SJCRH30 (cell line): ENCODE measurements at regions not wholly inside any gene's neighbourhood (a gene's known extent, or its start where the extent isn't known, plus 50 kb on each side); places are given as distances from the start of the nearest gene placed in this dataset.

Experiments
- DNase-seq, 2 experiments: peaks; one replicate each; pipeline ENCODE4 v3.0.0-alpha.2; 2015 to 2020
- H3K27ac ChIP-seq: fragments of 250-450 bp; sonication (Bioruptor Pico); 2 replicates; pipeline ENCODE4 v1.5.1; 2020; ENCODE audit warnings: mild to moderate bottlenecking, moderate library complexity
- H3K27me3 ChIP-seq: fragments of 250-450 bp; sonication (Bioruptor Pico); 2 replicates; pipeline ENCODE4 v1.5.1; 2020; ENCODE audit warnings: mild to moderate bottlenecking, moderate library complexity
- H3K36me3 ChIP-seq: fragments of 250-450 bp; sonication (Bioruptor Pico); 2 replicates; pipeline ENCODE4 v1.5.1; 2020; ENCODE audit warnings: mild to moderate bottlenecking, moderate library complexity
- H3K4me1 ChIP-seq: fragments of 250-450 bp; sonication (Bioruptor Pico); 2 replicates; pipeline ENCODE4 v1.5.1; 2020; ENCODE audit warnings: mild to moderate bottlenecking, moderate library complexity
- H3K4me3 ChIP-seq: fragments of 250-450 bp; sonication (Bioruptor Pico); 2 replicates; pipeline ENCODE4 v1.5.1; 2020; ENCODE audit warnings: mild to moderate bottlenecking, moderate library complexity
- H3K9me3 ChIP-seq: fragments of 250-450 bp; sonication (Bioruptor Pico); replicated peaks from 2 replicates; pipeline ENCODE4 v1.5.1; 2020; ENCODE audit warnings: mild to moderate bottlenecking, moderate library complexity

DNA sequence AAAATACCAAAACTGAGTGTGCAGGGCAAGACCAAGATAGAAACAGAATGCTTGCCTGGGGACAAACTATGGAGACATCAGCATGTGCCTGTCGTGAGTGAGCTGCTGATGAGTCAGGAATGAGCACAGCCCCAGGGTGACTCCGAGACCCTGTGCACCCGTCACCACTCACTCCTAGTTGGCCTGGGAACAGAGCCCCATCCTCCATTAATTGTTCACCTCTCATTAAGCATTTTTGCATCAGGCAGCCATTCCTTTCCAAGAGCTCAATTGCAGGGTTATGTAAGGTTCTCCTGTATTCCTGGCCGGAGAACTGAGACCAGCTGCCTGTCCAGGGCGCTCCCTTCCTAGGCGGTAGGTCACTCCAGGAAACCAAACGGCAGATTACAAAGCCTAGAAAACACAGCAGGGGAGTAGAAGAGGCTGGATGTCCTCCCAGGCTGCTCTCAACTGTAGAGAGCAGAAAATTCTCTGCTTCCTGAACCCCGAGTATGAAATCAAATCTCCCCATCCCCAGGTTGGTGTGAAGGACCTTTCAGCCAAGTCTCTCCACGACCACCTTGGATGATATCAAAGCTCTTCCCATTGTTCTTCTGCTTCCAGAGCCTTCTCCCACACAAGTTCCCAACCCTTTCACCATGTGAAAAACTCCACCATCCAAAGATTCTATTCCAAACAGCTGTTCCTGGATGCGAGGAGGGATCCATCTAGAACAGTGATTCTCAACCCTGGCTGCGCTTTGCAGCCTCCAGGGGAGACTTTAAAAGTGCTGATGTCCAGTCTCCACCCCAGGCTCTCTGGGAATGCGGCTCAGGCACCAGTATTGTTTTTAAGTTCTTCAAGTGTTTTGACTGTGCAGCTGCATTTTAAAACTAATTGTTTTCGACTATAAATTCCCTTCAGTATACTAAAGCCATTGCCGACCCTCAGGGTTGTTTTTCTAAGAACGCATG, 532.6 kb upstream of the JARID2 start:
- no peak overlapping the region for H3K27ac ChIP-seq
- no peak overlapping the region for H3K4me3 ChIP-seq
- no peak for DNase-seq
- H3K9me3 ChIP-seq, result no peaks in the 10 kb centered on the region
- no peaks in the 10 kb centered on the region for H3K36me3 ChIP-seq
- H3K27me3 ChIP-seq, result no peaks in the 10 kb centered on the region
- H3K4me1 ChIP-seq, result no peaks in the 10 kb centered on the region

DNA sequence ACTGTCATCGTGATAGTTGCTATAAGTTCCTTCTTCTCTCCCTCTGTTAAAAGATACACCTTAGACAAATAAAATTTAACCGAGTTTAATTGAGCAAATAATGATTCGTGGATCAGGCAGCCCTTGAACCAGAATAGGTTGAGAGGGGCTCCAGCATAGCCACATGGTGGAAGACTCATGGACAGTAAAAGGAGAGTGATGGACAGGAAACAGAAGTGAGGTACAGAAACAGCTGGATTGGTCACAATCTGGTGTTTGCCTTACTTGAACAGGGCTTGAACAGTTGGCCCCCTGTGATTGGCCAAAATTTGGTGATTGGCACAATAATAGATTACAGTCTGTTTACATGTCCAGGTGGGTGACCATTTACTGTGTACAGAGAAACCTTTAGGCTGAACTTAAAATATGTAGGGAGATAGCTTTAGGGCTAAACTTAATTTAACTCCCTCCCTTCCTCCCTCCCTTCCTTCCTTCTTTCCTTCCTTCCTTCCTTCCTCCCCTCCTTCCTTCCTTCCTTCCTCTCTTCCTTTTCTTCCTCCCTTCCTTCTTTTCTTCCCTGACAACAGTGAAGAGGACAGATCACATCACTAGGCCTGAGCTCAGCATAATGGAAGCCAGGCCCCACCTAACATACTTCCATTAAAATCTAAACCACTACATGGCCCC, 531.8 kb upstream of the JARID2 start:
- H3K36me3 ChIP-seq, result no peaks in the 10 kb centered on the region
- no peaks in the 10 kb centered on the region for H3K4me1 ChIP-seq
- H3K4me3 ChIP-seq, result no peak overlapping the region
- no peaks in the 10 kb centered on the region for H3K27me3 ChIP-seq
- DNase-seq, result no peak
- H3K27ac ChIP-seq, result no peak overlapping the region
- no peaks in the 10 kb centered on the region for H3K9me3 ChIP-seq

DNA sequence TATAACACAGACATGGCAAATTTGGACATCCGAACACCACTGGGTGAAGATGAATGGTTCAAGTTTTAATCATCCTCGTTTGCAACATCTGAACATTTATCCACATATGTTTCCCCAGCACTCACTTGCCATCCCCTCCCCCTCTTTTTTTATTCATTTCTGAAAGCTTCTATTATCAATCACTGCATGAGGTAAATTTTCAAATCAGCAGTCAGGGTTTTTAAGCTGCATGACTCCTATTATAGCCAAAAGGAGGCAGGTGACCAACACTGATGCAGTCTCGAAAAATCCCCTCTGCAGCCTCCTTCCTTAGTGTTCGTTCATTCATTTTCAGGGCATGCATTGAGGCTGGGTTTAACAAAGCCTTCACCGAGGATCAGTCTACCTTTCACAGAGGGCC, 530.8 kb upstream of the JARID2 start:
- Histone ChIP-seq H3K9me3 (no peaks in the 10 kb centered on the region), H3K27me3 (no peaks in the 10 kb centered on the region)
- DNase-seq, result no peak

DNA sequence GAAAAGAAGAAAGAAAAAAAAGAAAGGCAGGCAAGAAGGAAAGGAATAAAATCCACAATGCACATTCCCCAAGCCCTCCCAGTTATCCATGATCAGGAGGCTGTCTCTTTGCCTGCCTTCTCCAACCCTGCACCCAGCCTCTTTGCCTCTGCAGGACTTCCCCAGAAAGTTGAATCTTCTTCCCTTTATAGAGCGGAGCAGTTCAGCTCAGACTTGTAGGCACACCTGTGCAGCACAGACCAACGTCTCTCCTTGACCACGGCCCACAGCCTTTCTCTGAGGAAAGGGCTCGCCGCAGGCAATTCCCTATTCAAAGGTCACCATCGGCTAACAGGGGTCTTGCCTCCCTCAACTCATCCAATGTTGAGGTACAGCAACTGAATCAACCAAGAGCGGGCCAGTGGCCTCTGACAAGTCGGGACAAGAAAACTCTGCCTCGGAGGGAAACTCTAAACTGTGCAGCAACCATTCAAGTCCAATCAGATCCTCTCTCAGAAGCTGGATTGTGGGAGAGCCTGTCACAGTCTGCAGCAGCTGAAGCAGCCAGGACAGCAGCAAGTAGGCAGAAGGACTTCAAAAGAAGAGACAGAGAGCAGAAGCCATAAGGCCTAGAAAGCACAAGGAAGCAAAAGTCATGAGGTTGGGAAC, 529.2 kb upstream of the JARID2 start:
- Histone ChIP-seq H3K36me3 (no peaks in the 10 kb centered on the region), H3K4me1 (no peaks in the 10 kb centered on the region), H3K27ac (no peak overlapping the region), H3K27me3 (no peaks in the 10 kb centered on the region), H3K4me3 (no peak overlapping the region), H3K9me3 (no peaks in the 10 kb centered on the region)
- no peak for DNase-seq

More for the DNA sequence above, 530.8 kb upstream of the JARID2 start:
- H3K36me3 ChIP-seq, result no peaks in the 10 kb centered on the region
- H3K4me3 ChIP-seq, result no peak overlapping the region
- no peaks in the 10 kb centered on the region for H3K4me1 ChIP-seq
- H3K27ac ChIP-seq, result no peak overlapping the region

DNA sequence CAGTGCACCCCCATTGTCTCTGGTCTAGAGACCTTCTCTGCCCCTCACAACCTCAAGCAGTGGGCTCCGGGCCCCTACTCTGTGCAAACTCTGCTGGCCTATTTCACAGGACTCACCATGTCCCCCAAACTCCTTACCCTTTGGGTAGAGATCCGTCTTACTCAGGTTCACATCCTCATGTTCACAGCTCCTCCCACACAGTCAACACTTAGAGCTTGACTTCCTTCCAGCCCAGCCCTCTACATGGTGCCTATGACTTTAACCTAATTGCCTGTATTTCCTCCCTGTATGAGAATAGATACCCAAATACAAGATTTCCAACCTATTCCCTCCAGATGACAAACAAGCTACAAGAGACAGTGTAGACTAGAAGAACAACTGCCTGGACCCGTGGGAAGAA, 528.6 kb upstream of the JARID2 start:
- Histone ChIP-seq H3K4me1 (no peaks in the 10 kb centered on the region), H3K36me3 (no peaks in the 10 kb centered on the region), H3K9me3 (no peaks in the 10 kb centered on the region), H3K27me3 (no peaks in the 10 kb centered on the region), H3K27ac (no peak overlapping the region), H3K4me3 (no peak overlapping the region)
- no peak for DNase-seq

DNA sequence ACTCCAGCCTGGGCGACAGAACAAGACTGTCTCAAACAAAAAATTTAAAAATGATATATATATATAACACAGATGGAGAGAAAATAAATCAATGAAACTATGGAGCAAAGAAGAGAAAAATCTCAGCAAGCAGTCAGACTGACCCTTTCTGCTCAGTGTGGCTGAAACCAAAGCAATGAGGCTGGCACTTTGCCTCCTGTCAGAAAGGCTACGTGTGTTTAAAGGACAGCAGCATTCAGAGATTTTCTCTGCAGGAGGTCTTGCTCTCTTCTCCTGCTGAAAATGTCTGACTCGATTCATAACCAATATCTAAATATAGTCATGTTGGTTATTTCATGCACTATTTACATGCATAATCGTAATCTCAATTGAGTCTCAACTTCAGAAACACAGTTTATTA, 527.0 kb upstream of the JARID2 start:
- DNase-seq, result no peak
- no peaks in the 10 kb centered on the region for H3K36me3 ChIP-seq
- no peaks in the 10 kb centered on the region for H3K27me3 ChIP-seq
- no peak overlapping the region for H3K4me3 ChIP-seq
- H3K4me1 ChIP-seq, result no peaks in the 10 kb centered on the region
- H3K27ac ChIP-seq, result no peak overlapping the region
- no peaks in the 10 kb centered on the region for H3K9me3 ChIP-seq

DNA sequence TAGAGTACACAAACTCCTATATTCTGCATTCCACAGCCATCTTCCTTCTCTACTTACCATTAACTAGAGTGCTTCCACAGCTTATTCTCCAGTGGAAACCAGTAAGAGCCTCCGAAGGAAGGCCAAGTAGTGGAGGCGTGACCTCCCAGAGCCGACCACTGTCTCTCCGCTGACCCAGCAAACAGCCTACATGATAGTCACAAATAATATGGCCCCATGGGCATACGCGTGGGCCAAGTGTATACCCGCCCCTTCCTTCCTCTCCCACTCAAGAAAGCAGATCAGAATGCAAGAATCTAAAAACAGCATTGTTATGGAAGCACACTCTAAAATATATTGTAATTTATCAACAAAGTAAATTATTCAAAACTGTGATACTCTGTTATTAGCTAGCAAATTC, 526.6 kb upstream of the JARID2 start:
- Histone ChIP-seq H3K36me3 (no peaks in the 10 kb centered on the region), H3K4me3 (no peak overlapping the region), H3K27ac (no peak overlapping the region), H3K27me3 (no peaks in the 10 kb centered on the region), H3K9me3 (no peaks in the 10 kb centered on the region), H3K4me1 (no peaks in the 10 kb centered on the region)
- DNase-seq, result no peak

DNA sequence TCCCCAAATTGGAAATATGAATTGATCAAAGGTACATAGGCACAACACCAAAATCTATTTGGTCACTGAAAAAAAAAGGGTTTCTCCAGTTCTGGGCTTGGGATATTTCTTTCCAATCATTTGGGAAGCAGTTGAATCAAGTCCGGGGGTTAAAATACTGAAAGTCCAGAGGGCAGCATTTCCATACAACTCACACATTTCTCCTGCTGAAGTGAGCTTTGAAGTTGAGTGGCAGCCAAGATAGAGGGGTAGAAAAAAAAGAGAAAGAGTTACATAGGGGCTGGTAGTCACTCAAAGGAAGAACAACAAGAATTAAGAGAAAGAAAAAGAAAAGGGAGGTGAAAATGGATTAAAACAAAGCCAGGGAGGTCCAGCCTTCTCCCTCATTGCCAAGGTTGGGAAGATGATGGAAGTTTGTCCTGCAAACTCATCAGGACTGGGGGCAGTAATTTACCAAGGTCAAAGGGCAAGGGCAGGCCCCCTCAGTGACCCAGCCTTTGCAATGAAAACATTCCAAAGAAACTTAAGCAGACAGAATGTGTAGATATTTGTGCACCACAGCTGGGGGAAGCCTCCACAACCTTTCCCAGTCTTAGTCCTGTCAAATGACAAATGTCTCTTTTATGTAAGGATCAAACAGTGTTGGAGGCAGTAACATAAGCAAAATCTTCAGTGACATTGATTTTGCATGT, 525.3 kb upstream of the JARID2 start:
- no peaks in the 10 kb centered on the region for H3K4me1 ChIP-seq
- H3K4me3 ChIP-seq, result no peak overlapping the region
- no peak for DNase-seq
- H3K27me3 ChIP-seq, result no peaks in the 10 kb centered on the region
- H3K36me3 ChIP-seq, result no peaks in the 10 kb centered on the region
- no peaks in the 10 kb centered on the region for H3K9me3 ChIP-seq
- H3K27ac ChIP-seq, result no peak overlapping the region

DNA sequence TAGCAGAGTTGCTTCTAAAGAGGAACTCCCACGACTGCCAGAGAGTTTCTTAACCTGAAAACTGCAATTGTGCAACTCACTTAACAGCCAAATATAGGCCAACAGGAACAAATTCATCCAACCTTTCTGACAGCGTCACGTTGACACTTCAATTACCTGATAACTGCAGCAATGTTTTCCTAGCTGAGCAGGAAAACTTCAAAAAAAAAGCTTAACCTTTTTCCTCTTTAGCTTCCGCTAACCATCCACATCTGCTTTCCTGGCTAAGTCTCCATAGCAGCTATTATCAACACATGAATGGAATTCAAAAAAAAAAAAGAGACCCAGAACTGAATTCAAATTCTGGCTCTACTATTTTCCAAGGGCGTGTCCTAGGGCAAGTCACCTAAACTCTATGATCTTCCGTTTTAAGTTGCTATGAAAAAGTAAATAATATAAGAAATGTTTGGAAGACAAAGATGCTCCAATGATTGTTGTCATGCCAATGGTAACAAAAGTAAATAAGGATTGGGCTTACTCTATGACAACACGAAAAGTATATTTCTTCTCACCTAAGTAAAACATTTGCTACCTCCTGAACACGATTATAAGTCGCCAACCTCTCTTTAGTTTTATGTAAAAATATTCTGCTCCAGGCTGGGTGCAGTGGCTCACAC, 524.6 kb upstream of the JARID2 start:
- Histone ChIP-seq H3K27ac (no peak overlapping the region), H3K4me1 (no peaks in the 10 kb centered on the region), H3K36me3 (no peaks in the 10 kb centered on the region), H3K4me3 (no peak overlapping the region), H3K9me3 (no peaks in the 10 kb centered on the region), H3K27me3 (no peaks in the 10 kb centered on the region)
- DNase-seq, result no peak

DNA sequence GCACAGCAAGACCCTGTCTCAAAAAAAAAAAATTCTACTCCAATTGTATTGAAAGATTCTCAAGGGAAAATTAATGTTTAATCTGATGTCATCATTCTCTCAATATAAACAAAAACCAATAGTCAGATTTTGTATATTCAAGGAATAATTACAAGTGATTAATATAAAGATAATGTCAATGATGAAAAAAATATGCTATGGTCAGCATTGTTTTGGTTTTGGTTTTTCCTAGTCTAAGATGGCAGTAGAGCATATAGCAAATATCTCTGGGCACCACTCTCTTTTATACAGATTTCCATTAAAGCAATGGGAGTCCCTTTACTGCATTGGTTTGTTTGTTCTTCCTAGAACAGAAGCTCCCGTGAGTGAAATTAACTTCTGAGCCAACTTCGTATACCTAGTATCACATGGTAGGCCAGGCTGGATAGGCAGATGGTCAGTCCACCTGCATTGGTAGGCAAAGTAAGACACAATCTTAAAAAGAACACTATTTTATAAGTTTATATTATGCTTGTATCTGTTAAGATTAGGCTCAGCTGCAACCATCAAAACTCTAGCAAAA, 523.8 kb upstream of the JARID2 start:
- Histone ChIP-seq H3K27ac (no peak overlapping the region), H3K36me3 (no peaks in the 10 kb centered on the region), H3K9me3 (no peaks in the 10 kb centered on the region), H3K4me3 (no peak overlapping the region), H3K4me1 (no peaks in the 10 kb centered on the region), H3K27me3 (no peaks in the 10 kb centered on the region)
- DNase-seq, result no peak

DNA sequence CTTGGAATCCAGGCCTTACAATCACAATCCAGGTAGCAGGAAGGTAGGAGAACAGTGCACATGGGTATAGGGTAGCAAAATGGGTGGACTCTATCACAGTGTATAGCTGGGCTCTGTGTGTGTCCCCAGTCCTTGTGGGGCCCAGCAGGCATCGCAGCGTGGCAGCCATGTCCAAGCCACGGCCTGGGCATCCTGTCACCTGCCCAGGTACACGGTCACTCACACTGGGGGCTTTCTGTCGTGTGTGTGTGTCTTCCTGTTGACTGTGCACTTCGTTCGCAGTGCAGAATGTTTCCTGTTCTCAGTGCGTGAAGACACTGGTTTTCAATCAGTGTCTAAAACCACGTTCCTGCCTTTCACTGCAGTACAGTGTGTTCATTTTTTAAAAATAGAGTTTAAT, 523.2 kb upstream of the JARID2 start:
- no peaks in the 10 kb centered on the region for H3K4me1 ChIP-seq
- no peaks in the 10 kb centered on the region for H3K27me3 ChIP-seq
- H3K9me3 ChIP-seq, result no peaks in the 10 kb centered on the region
- no peak overlapping the region for H3K4me3 ChIP-seq
- H3K36me3 ChIP-seq, result no peaks in the 10 kb centered on the region
- no peak for DNase-seq
- H3K27ac ChIP-seq, result no peak overlapping the region

DNA sequence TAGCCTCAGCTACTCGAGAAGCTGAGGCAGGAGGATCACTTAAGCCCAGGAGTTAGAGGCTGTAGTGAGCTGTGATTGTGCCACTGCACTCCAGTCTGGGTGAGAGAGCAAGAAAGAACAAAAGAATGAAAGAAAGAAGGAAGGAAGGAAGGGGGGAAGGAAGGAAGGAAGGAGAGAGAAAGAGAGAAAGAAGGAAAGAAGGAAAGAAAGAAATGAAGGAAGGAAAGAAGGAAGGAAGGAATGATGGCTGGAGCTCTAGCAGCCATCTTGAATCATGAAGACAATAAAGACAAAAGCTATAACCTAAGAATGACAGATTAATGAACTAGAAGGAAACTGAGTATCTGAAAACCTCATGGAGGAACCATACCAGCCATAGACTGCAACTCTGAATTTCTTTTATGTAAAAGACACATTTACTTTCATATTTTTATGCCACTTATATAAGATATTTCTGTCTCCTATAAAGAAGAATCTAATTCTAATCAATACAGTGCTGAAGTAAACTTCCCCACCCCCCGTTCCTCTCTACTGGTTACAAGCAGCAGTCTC, 522.3 kb upstream of the JARID2 start:
- DNase-seq, result no peak
- Histone ChIP-seq H3K27ac (no peak overlapping the region), H3K27me3 (no peaks in the 10 kb centered on the region), H3K4me1 (no peaks in the 10 kb centered on the region), H3K4me3 (no peak overlapping the region), H3K36me3 (no peaks in the 10 kb centered on the region), H3K9me3 (no peaks in the 10 kb centered on the region)

DNA sequence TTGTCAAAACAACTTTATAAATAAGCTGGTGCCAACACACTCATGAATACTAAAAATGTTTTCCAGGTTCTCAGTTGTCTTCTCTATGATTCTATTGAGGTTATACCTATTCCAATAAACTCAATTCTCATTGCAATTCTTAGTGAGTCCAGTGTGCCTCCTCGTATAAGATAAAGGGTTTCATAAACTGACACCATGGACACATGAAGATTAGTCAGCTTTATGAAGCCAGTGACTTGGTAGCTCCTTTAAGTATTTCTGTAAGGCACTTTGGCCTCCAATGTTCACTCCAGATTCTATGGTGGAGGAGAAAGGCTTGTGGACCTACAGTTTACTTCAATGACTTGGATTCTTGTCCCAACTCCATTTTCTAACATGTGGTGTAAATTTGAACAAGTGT, 521.3 kb upstream of the JARID2 start:
- DNase-seq, result no peak
- no peak overlapping the region for H3K27ac ChIP-seq
- H3K9me3 ChIP-seq, result no peaks in the 10 kb centered on the region
- no peak overlapping the region for H3K4me3 ChIP-seq
- no peaks in the 10 kb centered on the region for H3K27me3 ChIP-seq
- peaks cover 7% of the 10 kb centered on the region; the same call in 1 of the 2 replicates for H3K4me1 ChIP-seq
- H3K36me3 ChIP-seq, result no peaks in the 10 kb centered on the region
